Mucosa of rectum (tissue), 2 donors: ENCODE measurements at regions not wholly inside any gene's neighbourhood (a gene's known extent, or its start where the extent isn't known, plus 50 kb on each side); places are given as distances from the start of the nearest gene placed in this dataset.

Experiments
- H3K27ac ChIP-seq, 2 donors: one replicate each; pipeline ENCODE4 v1.7.0; 2013; ENCODE audit warnings: inconsistent platforms in 2 of 2, low read depth in 2 of 2, low read length in 2 of 2
- H3K27me3 ChIP-seq, 2 donors: one replicate each; pipeline ENCODE4 v1.7.0; 2013; ENCODE audit warnings: low read length in 2 of 2; ENCODE audit not compliant: control insufficient read depth in 2 of 2, insufficient read depth in 2 of 2
- H3K36me3 ChIP-seq, 2 donors: one replicate each; pipeline ENCODE4 v1.7.0; 2013; ENCODE audit warnings: low read length in 2 of 2; ENCODE audit not compliant: control insufficient read depth in 2 of 2, insufficient read depth in 2 of 2
- H3K4me1 ChIP-seq, 2 donors: one replicate each; pipeline ENCODE4 v1.7.0; 2013; ENCODE audit warnings: low read length in 2 of 2, mild to moderate bottlenecking in 1 of 2; ENCODE audit not compliant: control insufficient read depth in 2 of 2, insufficient read depth in 2 of 2
- H3K4me3 ChIP-seq, 2 donors: one replicate each; pipeline ENCODE4 v1.7.0; 2013; ENCODE audit warnings: low read length in 2 of 2
- H3K9ac ChIP-seq, 2 donors: one replicate each; pipeline ENCODE4 v1.7.0; 2013; ENCODE audit warnings: low read length in 2 of 2, low read depth in 1 of 2, mild to moderate bottlenecking in 1 of 2
- H3K9me3 ChIP-seq, 2 donors: one replicate each; pipeline ENCODE4 v1.7.0; 2013; ENCODE audit warnings: low read length in 2 of 2; ENCODE audit not compliant: control insufficient read depth in 2 of 2
- donor health status: healthy.
- donor health status: Normal muscosa, but diverticular disease.

DNA sequence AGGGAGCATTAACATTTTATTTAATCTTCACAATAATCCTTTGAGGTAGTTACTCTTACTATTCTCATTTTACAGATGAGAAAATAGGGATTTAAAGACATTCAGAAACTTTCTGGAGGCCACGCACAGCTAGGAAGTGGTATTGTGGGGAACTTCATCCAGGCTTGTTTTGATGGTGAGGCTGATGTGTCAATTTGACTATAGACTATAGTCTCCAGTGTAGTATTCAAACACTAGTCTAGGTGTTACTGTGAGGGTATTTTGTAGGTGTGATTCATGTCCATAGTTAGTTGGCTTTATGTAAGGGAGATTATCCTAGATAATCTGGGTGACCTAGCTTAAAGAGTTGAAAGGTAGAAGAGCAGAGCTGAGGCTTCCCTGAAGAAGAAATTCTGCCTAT is 54.1 kb upstream of the ELL2 start:
- no peaks in the 10 kb centered on the region for H3K4me1 ChIP-seq

DNA sequence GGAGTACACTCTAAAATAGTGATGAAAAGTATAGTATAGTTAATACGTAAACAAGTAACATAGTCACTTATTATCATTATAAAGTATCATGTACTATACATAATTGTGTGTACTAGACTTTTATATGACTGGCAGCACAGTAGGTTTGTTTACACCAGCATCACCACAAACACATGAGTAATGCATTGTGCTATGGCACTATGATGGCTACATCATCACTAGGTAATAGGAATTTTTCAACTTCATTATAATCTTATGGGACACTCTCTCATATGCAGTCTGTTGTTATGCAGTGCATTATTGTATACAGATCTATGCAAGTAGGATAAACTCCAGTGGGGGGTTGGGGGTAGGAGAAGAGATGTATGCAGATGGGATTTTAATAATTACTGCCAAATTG is 52.7 kb upstream of the ELL2 start:
- no peaks in the 10 kb centered on the region for H3K27me3 ChIP-seq
- no peaks in the 10 kb centered on the region for H3K4me1 ChIP-seq
- H3K4me3 ChIP-seq = no peak overlapping the region
- no peaks in the 10 kb centered on the region for H3K36me3 ChIP-seq
- H3K9me3 ChIP-seq = no peaks in the 10 kb centered on the region
- H3K27ac ChIP-seq = no peak overlapping the region
- H3K9ac ChIP-seq = no peak overlapping the region

More for the DNA sequence above, 54.1 kb upstream of the ELL2 start:
- no peaks in the 10 kb centered on the region for H3K27me3 ChIP-seq
- H3K4me3 ChIP-seq = no peak overlapping the region
- no peaks in the 10 kb centered on the region for H3K36me3 ChIP-seq
- no peak overlapping the region for H3K9ac ChIP-seq
- no peak overlapping the region for H3K27ac ChIP-seq
- H3K9me3 ChIP-seq = no peaks in the 10 kb centered on the region

DNA sequence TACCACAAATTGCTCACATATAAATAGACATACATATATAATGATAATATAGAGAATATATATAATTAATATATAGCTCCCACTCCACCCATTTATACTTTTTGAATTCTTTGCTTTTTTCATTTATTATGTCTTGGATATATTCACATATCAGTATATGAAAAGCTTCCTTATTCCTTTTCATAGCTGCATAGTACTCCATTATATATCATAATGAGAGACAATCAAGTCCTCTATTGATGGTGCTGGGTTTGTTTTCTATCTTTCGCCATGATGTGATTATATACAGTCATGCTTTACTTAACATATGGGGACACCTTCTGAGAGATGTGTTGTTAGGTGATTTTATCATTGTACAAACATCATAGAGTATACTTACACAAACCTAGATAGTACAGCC is 51.6 kb upstream of the ELL2 start:
- Histone ChIP-seq H3K4me3 (no peak overlapping the region), H3K9me3 (no peaks in the 10 kb centered on the region), H3K36me3 (no peaks in the 10 kb centered on the region), H3K4me1 (no peaks in the 10 kb centered on the region), H3K27ac (no peak overlapping the region), H3K27me3 (no peaks in the 10 kb centered on the region), H3K9ac (no peak overlapping the region)

DNA sequence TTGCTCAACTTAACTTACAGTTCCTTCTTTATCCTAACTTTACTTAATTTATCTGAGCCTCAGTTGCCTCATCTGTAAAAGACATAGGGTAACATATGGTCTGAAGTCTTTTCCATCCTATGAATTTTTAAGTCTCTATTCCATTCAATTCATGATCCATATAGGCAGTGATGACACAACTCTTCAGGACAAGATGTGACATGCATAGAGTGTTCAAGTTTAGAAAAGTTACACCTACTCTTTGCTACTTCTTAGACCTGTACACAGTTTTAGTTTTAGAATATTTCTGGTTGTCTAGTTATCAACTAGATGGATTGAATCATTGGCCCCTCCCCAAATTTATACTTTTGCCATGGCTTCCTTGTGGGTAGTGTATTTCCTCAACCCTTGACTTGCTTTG is 50.7 kb upstream of the ELL2 start:
- Histone ChIP-seq H3K9me3 (no peaks in the 10 kb centered on the region), H3K9ac (no peak overlapping the region), H3K27ac (no peak overlapping the region), H3K36me3 (no peaks in the 10 kb centered on the region), H3K27me3 (no peaks in the 10 kb centered on the region), H3K4me3 (no peak overlapping the region), H3K4me1 (no peaks in the 10 kb centered on the region)
